BJ (cell line): ENCODE measurements at regions not wholly inside any gene's neighbourhood (a gene's known extent, or its start where the extent isn't known, plus 50 kb on each side); places are given as distances from the start of the nearest gene placed in this dataset.

Source experiments
- CTCF ChIA-PET: fragments of 350-600 bp; formaldehyde crosslinking; extraction: SDS; loops from one replicate; lab custom pipeline; 2021; ENCODE audit warnings: antibody characterized with exemption, inconsistent platforms; lab: Yijun Ruan, JAX
- POLR2A ChIA-PET: fragments of 300-600 bp; sonication (Branson Sonifier 250); formaldehyde crosslinking; extraction: SDS; loops from one replicate; lab custom pipeline; 2021; ENCODE audit warnings: antibody characterized with exemption; lab: Charles Lee
- DNase-seq: peaks from one replicate; pipeline ENCODE4 v3.0.0-alpha.2; 2011; ENCODE audit warnings: low read depth
- H3K27me3 ChIP-seq: 2 replicates; pipeline ENCODE4 v1.6.0; 2011; ENCODE audit warnings: low read length; ENCODE audit not compliant: control insufficient read depth, insufficient read depth
- H3K36me3 ChIP-seq: 2 replicates; pipeline ENCODE4 v1.5.1; 2011; ENCODE audit warnings: low read length; ENCODE audit not compliant: control insufficient read depth, insufficient read depth
- H3K4me3 ChIP-seq: 2 replicates; pipeline ENCODE4 v1.5.1; 2011; ENCODE audit warnings: low read depth, mild to moderate bottlenecking, control low read depth, low read length
- TF ChIP-seq, protein P1 (sequence below): IDR thresholded peaks from 2 replicates; pipeline ENCODE4 v1.5.1; 2011; ENCODE audit warnings: low read depth, mild to moderate bottlenecking, control low read depth, inconsistent platforms, low read length, moderate library complexity; ENCODE audit not compliant: insufficient read depth

GRCh38 chr13:85582890-85583289 is 216.3 kb downstream of the SLITRK6 start:
- DNase-seq = no peak
- Histone ChIP-seq H3K27me3 (no peaks in the 10 kb centered on the region), H3K36me3 (no peaks in the 10 kb centered on the region), H3K4me3 (no peak overlapping the region)
- TF ChIP-seq, protein P1, sequence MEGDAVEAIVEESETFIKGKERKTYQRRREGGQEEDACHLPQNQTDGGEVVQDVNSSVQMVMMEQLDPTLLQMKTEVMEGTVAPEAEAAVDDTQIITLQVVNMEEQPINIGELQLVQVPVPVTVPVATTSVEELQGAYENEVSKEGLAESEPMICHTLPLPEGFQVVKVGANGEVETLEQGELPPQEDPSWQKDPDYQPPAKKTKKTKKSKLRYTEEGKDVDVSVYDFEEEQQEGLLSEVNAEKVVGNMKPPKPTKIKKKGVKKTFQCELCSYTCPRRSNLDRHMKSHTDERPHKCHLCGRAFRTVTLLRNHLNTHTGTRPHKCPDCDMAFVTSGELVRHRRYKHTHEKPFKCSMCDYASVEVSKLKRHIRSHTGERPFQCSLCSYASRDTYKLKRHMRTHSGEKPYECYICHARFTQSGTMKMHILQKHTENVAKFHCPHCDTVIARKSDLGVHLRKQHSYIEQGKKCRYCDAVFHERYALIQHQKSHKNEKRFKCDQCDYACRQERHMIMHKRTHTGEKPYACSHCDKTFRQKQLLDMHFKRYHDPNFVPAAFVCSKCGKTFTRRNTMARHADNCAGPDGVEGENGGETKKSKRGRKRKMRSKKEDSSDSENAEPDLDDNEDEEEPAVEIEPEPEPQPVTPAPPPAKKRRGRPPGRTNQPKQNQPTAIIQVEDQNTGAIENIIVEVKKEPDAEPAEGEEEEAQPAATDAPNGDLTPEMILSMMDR = no peak
- CTCF ChIA-PET = no interaction called here
- POLR2A ChIA-PET = no interaction called here

DNA sequence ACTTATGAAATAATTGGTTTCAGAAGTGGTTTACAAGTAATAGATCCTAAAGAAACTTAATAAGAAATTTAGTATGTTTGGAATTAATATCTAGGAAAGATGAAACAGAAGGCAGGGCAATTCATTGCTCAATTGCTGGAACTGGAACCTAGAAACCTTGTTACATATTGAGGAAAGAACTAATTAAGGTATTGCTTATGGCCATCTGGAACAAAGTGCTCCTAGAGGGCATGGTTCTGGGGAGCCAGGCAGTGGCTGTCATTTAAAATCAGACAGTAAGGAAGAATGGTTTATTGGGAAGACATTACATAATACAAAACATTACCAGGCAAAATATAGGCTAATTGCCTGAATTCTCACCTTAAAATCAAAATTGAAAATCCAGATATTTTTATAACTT is 224.1 kb downstream of the SLITRK6 start:
- Histone ChIP-seq H3K27me3 (no peaks in the 10 kb centered on the region), H3K4me3 (no peak overlapping the region), H3K36me3 (no peaks in the 10 kb centered on the region)
- DNase-seq = no peak
- TF ChIP-seq, protein P1 = no peak
- CTCF ChIA-PET = interaction anchor here (0.6 to 0.7 kb wide), 3 partner anchors 15 to 250 kb away, joined by 3 to 4 read pairs (median 3); no protein-coding TSS in a partner anchor
- POLR2A ChIA-PET = no interaction called here

GRCh38 chr13:85567909-85568308 is 231.3 kb downstream of the SLITRK6 start:
- H3K27me3 ChIP-seq = no peaks in the 10 kb centered on the region
- TF ChIP-seq, protein P1 = no peak
- no peak overlapping the region for H3K4me3 ChIP-seq
- ChIA-PET CTCF (no interaction called here), POLR2A (no interaction called here)
- H3K36me3 ChIP-seq = no peaks in the 10 kb centered on the region
- no peak for DNase-seq

DNA sequence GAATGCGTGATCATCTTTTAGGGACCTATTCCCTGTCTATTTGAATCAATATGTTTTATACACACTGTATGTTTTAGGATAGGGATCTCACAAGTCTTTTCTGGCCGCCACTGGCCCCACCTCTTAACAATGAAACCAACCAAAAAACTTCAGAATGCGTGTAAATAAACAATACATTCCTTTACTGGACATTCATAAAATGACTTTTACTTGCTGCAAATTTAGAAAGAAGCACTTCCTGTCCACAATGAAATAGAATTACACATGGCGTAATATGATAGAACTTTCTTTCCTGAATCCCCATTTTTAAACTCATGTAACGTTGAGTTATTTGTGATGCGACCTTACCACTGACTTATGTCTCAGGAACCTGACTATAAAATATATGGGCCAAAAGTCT is 233.6 kb downstream of the SLITRK6 start:
- DNase-seq = peak; percentile 30
- Histone ChIP-seq H3K4me3 (no peak overlapping the region), H3K36me3 (no peaks in the 10 kb centered on the region), H3K27me3 (no peaks in the 10 kb centered on the region)
- CTCF ChIA-PET = no interaction called here
- POLR2A ChIA-PET = no interaction called here
- TF ChIP-seq, protein P1 = no peak

DNA sequence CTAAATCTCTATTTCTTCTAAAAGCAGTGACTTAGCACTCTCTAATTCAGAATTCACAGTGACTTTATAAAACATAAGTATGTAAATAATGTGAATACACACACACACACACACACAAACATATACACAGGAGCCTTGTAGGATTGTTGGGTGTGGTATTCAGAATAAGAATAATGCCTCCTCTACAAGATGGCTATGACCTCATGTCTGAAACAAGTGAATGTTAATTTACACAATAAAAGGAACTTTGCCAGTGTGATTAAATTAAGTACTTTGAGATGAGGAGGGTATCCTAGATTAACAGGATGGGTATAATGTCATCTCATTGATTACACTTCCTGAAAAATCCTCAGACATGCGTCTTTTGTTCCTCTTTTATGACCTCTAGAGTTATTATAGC is 234.6 kb downstream of the SLITRK6 start:
- TF ChIP-seq, protein P1 = no peak
- Histone ChIP-seq H3K36me3 (no peaks in the 10 kb centered on the region), H3K27me3 (no peaks in the 10 kb centered on the region), H3K4me3 (no peak overlapping the region)
- ChIA-PET POLR2A (no interaction called here), CTCF (no interaction called here)
- DNase-seq = no peak
